ENCODE measurements at regions not wholly inside any gene's neighbourhood (a gene's known extent, or its start where the extent isn't known, plus 50 kb on each side); places are given as distances from the start of the nearest gene placed in this dataset.

DNA sequence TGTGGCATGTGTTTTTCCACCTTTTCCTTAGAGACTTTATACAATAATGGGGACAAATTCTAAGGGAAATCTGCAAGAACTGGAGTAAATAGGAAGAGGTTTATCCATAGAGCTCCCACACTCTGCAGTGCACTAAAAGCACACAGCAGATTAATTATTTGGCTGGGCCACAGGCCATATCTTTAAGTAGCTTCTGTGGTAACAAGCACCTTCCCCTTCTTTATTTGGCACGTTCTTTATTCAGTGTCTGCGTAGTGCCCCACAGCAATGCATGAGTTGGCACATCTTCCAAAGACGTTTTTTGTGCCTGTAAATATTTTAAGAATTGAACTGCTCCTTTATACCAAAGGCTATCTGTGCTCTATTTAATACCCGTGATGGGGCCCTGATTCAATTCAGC, 104.9 kb upstream of the MBL2 start:
- DNase-seq (no peak), ATAC-seq (ENCODE audit: poor library complexity) (no peak)
- Histone ChIP-seq H3K4me3 (ENCODE audit: low read length) (no peak overlapping the region), H3K27me3 (ENCODE audit: control insufficient read depth in 1 of 2, insufficient read depth in 2 of 2, low read length in 2 of 2) (no peaks in the 10 kb centered on the region), H3K36me3 (ENCODE audit: insufficient read depth, low read length) (no peaks in the 10 kb centered on the region), H3K9me3 (ENCODE audit: control insufficient read depth in 1 of 2, insufficient read depth in 1 of 2, low read length in 2 of 2) (no peaks in the 10 kb centered on the region), H3K27ac (ENCODE audit: low read depth in 1 of 2, low read length in 2 of 2) (no peak overlapping the region), H3K4me1 (ENCODE audit: insufficient read depth, low read length) (no peaks in the 10 kb centered on the region)
- intact Hi-C loops (cut with DNase I, micrococcal nuclease), result no loop called here
- Mint-ChIP-seq H3K27ac (no peak overlapping the region), H3K9me3 (no peaks in the 10 kb centered on the region), H3K27me3 (no peaks in the 10 kb centered on the region), H3K36me3 (ENCODE audit: low read depth) (no peaks in the 10 kb centered on the region), H3K4me3 (no peak overlapping the region), H3K4me1 (ENCODE audit: low read depth) (no peaks in the 10 kb centered on the region)
- POLR2A ChIA-PET, result no interaction called here
- CTCF ChIA-PET, result no interaction called here
- TF ChIP-seq, protein P1, sequence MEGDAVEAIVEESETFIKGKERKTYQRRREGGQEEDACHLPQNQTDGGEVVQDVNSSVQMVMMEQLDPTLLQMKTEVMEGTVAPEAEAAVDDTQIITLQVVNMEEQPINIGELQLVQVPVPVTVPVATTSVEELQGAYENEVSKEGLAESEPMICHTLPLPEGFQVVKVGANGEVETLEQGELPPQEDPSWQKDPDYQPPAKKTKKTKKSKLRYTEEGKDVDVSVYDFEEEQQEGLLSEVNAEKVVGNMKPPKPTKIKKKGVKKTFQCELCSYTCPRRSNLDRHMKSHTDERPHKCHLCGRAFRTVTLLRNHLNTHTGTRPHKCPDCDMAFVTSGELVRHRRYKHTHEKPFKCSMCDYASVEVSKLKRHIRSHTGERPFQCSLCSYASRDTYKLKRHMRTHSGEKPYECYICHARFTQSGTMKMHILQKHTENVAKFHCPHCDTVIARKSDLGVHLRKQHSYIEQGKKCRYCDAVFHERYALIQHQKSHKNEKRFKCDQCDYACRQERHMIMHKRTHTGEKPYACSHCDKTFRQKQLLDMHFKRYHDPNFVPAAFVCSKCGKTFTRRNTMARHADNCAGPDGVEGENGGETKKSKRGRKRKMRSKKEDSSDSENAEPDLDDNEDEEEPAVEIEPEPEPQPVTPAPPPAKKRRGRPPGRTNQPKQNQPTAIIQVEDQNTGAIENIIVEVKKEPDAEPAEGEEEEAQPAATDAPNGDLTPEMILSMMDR (IDR thresholded peaks at IDR 0.05), result no peak

DNA sequence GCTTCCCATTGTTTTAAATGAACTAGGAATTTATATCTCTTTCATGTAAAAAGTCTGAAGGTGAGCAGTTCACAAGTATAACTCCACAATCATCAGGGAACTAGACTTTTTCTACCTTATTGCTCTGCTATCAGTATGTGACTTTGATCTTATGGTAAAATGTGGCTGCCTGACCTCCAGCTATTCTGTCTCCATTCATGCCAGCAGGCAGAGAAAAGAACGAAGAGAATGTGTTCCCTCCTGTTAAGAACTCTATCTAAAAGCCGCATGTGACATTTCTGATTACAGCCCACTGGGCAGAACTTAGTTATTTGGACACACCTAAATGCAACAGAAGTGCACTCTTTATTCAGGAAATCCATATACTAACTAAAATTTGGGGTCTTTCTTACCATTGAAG, 102.8 kb upstream of the MBL2 start:
- Mint-ChIP-seq H3K27ac (no peak overlapping the region), H3K27me3 (no peaks in the 10 kb centered on the region), H3K4me3 (no peak overlapping the region), H3K4me1 (ENCODE audit: low read depth) (no peaks in the 10 kb centered on the region), H3K9me3 (peaks cover 3% of the 10 kb centered on the region), H3K36me3 (ENCODE audit: low read depth) (no peaks in the 10 kb centered on the region)
- ChIA-PET CTCF (no interaction called here), POLR2A (no interaction called here)
- H3K4me1 ChIP-seq (ENCODE audit: insufficient read depth, low read length), result no peaks in the 10 kb centered on the region
- H3K9me3 ChIP-seq (ENCODE audit: control insufficient read depth in 1 of 2, insufficient read depth in 1 of 2, low read length in 2 of 2), result peaks cover 0 to 6% of the 10 kb centered on the region in 2 experiments
- DNase-seq (no peak), ATAC-seq (ENCODE audit: poor library complexity) (no peak)
- H3K4me3 ChIP-seq (ENCODE audit: low read length), result no peak overlapping the region
- no peak overlapping the region for H3K27ac ChIP-seq (ENCODE audit: low read depth in 1 of 2, low read length in 2 of 2)
- intact Hi-C loops (cut with DNase I, micrococcal nuclease), result no loop called here
- no peaks in the 10 kb centered on the region for H3K36me3 ChIP-seq (ENCODE audit: insufficient read depth, low read length)
- TF ChIP-seq, protein P1 (IDR thresholded peaks at IDR 0.05), result no peak
- H3K27me3 ChIP-seq (ENCODE audit: control insufficient read depth in 1 of 2, insufficient read depth in 2 of 2, low read length in 2 of 2), result no peaks in the 10 kb centered on the region

DNA sequence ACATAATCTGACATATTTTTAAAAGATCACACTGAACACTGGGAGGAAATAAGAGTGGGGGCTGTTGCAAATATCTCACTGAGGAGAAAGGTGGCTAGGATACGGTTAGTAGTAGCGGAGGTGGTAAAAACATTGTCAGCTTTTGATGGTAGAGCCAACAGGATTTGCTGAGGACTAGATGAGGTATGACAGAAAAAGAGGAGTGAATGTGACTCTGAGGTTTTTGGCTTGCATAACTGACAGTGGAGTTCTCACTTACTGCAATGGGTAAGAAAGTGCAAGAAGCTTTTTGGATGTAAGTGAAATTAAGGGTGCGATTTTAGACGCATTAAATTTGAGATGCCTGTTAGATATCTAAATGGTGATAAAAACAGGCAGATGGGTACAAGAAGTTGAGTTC, 102.0 kb upstream of the MBL2 start:
- Mint-ChIP-seq H3K27me3 (no peaks in the 10 kb centered on the region), H3K4me3 (no peak overlapping the region), H3K27ac (no peak overlapping the region), H3K36me3 (ENCODE audit: low read depth) (no peaks in the 10 kb centered on the region), H3K9me3 (peaks cover 7% of the 10 kb centered on the region), H3K4me1 (ENCODE audit: low read depth) (no peaks in the 10 kb centered on the region)
- CTCF ChIA-PET, result no interaction called here
- POLR2A ChIA-PET, result no interaction called here
- TF ChIP-seq, protein P1 (IDR thresholded peaks at IDR 0.05), result no peak
- Histone ChIP-seq H3K9me3 (ENCODE audit: control insufficient read depth in 1 of 2, insufficient read depth in 1 of 2, low read length in 2 of 2) (peaks cover 0 to 6% of the 10 kb centered on the region in 2 experiments), H3K27me3 (ENCODE audit: control insufficient read depth in 1 of 2, insufficient read depth in 2 of 2, low read length in 2 of 2) (no peaks in the 10 kb centered on the region), H3K27ac (ENCODE audit: low read depth in 1 of 2, low read length in 2 of 2) (no peak overlapping the region), H3K4me1 (ENCODE audit: insufficient read depth, low read length) (no peaks in the 10 kb centered on the region), H3K4me3 (ENCODE audit: low read length) (no peak overlapping the region), H3K36me3 (ENCODE audit: insufficient read depth, low read length) (no peaks in the 10 kb centered on the region)
- no peak for ATAC-seq (ENCODE audit: poor library complexity)
- no peak for DNase-seq
- intact Hi-C loops (cut with DNase I, micrococcal nuclease), result no loop called here
